ENCODE measurements at regions not wholly inside any gene's neighbourhood (a gene's known extent, or its start where the extent isn't known, plus 50 kb on each side); places are given as distances from the start of the nearest gene placed in this dataset.

DNA sequence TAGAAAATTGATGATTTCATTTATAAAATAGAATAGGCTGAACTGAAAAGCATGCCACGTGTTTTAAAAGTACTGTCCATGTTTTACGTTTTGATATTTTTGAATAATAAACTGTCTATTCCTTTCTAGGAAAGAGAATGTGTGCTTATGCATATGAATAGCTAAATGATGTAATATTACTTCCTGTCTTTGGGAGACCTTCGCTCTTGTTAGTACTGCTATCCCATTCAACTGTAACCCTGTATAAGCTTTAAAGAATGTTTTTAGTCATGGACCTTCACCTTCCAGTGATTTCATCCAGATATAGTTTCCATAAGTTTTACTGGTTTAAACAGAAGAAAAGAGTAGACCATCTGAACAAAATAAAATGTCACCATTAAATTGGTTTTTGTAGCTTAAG is 274.4 kb upstream of the SEMA3A start:
- TF ChIP-seq CTCF (IDR thresholded peaks at IDR 0.05) (no peak), POLR2AphosphoS5 (IDR thresholded peaks at IDR 0.05; ENCODE audit: low read depth, low read length) (no peak), REST (IDR thresholded peaks at IDR 0.05; ENCODE audit: insufficient read depth in 1 of 2, low read depth in 2 of 2, low read length in 1 of 2) (no peak), TCF7L2 (IDR thresholded peaks at IDR 0.05; ENCODE audit: low read depth, low read length) (no peak), SIN3A (IDR thresholded peaks at IDR 0.05; ENCODE audit: borderline replicate concordance, insufficient read depth, low read depth, low read length) (no peak)
